Nephron (organoid): ENCODE measurements at regions not wholly inside any gene's neighbourhood (a gene's known extent, or its start where the extent isn't known, plus 50 kb on each side); places are given as distances from the start of the nearest gene placed in this dataset.

Experiments
- H3K27ac Mint-ChIP-seq, 3 experiments: 2 replicates each; pipeline ENCODE4 v1.8.0; 2020; ENCODE audit warnings: mixed read lengths in 3 of 3, mild to moderate bottlenecking in 2 of 3, moderate library complexity in 1 of 3
- H3K27me3 Mint-ChIP-seq: 2 replicates; pipeline ENCODE4 v1.8.0; 2021; ENCODE audit warnings: low read depth, mild to moderate bottlenecking, moderate library complexity, mixed read lengths
- H3K36me3 Mint-ChIP-seq: 2 replicates; pipeline ENCODE4 v1.8.0; 2020; ENCODE audit warnings: low read depth, mixed read lengths
- H3K4me1 Mint-ChIP-seq: 2 replicates; pipeline ENCODE4 v1.8.0; 2020; ENCODE audit warnings: mixed read lengths
- H3K4me3 Mint-ChIP-seq, 3 experiments: 2 replicates each; pipeline ENCODE4 v1.8.0; 2020; ENCODE audit warnings: mild to moderate bottlenecking in 3 of 3, mixed read lengths in 3 of 3, moderate library complexity in 2 of 3
- H3K9me3 Mint-ChIP-seq: 2 replicates; pipeline ENCODE4 v1.8.0; 2020; ENCODE audit warnings: mixed read lengths
- TF ChIP-seq, protein P1 (sequence below), 3 experiments: fragments of 200-600 bp; sonication (generic); IDR thresholded peaks; one replicate each; pipeline ENCODE4 v1.5.0; 2021; ENCODE audit warnings: antibody characterized with exemption in 3 of 3; ENCODE audit not compliant: unreplicated experiment in 3 of 3

DNA sequence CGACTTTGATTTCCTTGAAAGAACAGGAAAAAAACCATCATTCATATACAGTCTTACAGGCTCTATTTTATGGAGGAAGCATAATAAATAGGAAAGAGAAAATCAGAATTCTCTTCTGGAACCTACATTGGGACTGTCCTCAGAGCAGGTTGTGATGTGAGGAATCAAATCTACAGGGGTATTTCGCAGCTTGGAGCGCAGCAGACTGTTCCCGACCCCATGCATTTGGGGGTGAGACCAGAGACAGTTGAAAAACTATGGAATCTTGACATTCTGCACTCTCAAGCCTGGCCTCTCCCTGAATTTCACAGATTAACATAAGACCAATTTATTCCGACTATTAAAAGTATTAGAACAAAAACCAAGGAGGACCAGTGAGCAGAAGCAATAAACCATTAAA, 93.3 kb upstream of the PRSS58 start:
- no peak overlapping the region for H3K4me3 Mint-ChIP-seq
- no peak overlapping the region for H3K27ac Mint-ChIP-seq
- H3K27me3 Mint-ChIP-seq = no peaks in the 10 kb centered on the region
- TF ChIP-seq, protein P1, sequence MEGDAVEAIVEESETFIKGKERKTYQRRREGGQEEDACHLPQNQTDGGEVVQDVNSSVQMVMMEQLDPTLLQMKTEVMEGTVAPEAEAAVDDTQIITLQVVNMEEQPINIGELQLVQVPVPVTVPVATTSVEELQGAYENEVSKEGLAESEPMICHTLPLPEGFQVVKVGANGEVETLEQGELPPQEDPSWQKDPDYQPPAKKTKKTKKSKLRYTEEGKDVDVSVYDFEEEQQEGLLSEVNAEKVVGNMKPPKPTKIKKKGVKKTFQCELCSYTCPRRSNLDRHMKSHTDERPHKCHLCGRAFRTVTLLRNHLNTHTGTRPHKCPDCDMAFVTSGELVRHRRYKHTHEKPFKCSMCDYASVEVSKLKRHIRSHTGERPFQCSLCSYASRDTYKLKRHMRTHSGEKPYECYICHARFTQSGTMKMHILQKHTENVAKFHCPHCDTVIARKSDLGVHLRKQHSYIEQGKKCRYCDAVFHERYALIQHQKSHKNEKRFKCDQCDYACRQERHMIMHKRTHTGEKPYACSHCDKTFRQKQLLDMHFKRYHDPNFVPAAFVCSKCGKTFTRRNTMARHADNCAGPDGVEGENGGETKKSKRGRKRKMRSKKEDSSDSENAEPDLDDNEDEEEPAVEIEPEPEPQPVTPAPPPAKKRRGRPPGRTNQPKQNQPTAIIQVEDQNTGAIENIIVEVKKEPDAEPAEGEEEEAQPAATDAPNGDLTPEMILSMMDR (IDR thresholded peaks at IDR 0.05; ENCODE audit: unreplicated experiment in 3 of 3) = no peak
- no peaks in the 10 kb centered on the region for H3K4me1 Mint-ChIP-seq
- no peaks in the 10 kb centered on the region for H3K36me3 Mint-ChIP-seq
- no peaks in the 10 kb centered on the region for H3K9me3 Mint-ChIP-seq

DNA sequence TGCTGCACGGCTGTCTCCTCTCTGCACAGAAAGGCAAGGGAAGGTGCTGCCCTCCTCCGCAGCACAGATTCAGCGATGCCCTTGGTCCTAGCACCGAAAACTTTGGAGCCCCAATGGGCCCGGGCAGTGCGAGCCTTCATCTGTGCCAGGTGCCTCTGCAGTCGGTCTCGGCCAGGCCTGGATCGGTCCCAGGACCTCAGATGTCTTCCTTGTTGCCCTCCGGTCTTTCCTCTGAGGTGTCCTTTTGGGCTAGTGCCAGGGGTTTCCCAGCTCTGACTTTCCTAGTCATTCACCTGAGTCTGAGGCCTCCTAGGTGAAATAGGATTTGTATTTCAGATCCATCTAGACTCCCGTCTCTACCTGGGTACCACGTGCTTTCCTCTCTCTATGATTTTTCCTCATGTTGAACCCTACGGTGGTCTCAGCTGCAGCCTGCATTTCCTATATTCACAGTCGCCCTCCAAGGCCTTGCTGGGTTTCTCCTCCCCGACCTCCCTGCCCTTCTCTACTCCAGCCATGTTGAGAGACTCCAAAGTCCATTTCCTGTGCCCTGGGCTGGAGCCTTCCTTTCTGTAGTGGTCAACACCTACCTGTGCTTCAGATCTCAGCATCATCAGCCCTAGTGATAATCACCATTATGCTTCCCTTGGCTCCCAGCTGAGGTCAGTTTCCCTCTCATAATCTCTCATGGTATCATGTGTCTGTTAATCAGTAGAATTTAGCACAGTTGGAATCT, 92.0 kb upstream of the PRSS58 start:
- H3K36me3 Mint-ChIP-seq = no peaks in the 10 kb centered on the region
- H3K4me3 Mint-ChIP-seq = no peak overlapping the region
- TF ChIP-seq, protein P1 (IDR thresholded peaks at IDR 0.05; ENCODE audit: unreplicated experiment in 3 of 3) = no peak
- H3K9me3 Mint-ChIP-seq = no peaks in the 10 kb centered on the region
- no peak overlapping the region for H3K27ac Mint-ChIP-seq
- no peaks in the 10 kb centered on the region for H3K27me3 Mint-ChIP-seq
- no peaks in the 10 kb centered on the region for H3K4me1 Mint-ChIP-seq

DNA sequence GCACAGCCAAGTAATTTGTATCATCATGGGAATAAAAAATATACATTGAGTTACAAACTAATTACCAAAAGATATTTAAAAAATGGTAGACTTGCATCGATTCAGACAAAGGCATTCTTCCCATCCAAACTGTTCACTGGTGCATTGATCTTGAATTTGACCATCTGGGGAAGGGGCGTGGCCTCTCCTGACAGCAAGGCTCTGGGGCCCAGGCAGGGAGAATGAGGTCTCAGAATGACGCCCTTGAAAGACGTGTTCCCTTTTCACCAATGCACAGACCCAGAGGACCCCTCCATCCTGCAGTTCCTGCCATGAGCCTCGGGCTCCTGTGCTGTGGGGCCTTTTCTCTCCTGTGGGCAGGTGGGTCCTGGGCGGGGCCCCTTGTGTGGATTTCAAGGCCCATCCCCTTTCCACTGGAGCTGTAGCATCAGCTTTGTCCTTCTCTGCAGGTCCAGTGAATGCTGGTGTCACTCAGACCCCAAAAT, 91.1 kb upstream of the PRSS58 start:
- Mint-ChIP-seq H3K36me3 (no peaks in the 10 kb centered on the region), H3K27me3 (no peaks in the 10 kb centered on the region), H3K4me3 (no peak overlapping the region), H3K27ac (no peak overlapping the region), H3K9me3 (no peaks in the 10 kb centered on the region), H3K4me1 (no peaks in the 10 kb centered on the region)
- TF ChIP-seq, protein P1 (IDR thresholded peaks at IDR 0.05; ENCODE audit: unreplicated experiment in 3 of 3) = no peak

DNA sequence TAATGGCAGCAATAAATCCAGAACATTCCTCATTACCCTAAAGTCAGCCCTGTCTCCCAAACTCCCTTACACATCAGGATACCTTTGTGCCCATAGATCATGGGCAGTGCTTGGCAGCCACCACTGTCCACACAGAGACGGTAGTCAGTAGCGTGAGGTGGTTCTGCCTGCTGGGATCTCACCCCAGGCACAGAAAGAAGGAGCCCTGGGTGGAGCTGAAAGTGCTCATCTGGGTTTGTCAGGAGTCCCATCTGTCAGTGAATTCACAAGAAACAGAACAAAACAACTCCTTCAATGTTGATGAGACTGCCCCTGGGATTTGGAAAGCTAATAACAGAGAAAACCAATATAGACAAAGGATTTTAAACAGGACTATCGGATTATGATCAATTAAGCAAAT, 90.2 kb upstream of the PRSS58 start:
- no peak overlapping the region for H3K27ac Mint-ChIP-seq
- no peaks in the 10 kb centered on the region for H3K4me1 Mint-ChIP-seq
- H3K9me3 Mint-ChIP-seq = no peaks in the 10 kb centered on the region
- no peaks in the 10 kb centered on the region for H3K36me3 Mint-ChIP-seq
- peaks cover 3% of the 10 kb centered on the region for H3K27me3 Mint-ChIP-seq
- no peak overlapping the region for H3K4me3 Mint-ChIP-seq
- TF ChIP-seq, protein P1 (IDR thresholded peaks at IDR 0.05; ENCODE audit: unreplicated experiment in 3 of 3) = no peak

DNA sequence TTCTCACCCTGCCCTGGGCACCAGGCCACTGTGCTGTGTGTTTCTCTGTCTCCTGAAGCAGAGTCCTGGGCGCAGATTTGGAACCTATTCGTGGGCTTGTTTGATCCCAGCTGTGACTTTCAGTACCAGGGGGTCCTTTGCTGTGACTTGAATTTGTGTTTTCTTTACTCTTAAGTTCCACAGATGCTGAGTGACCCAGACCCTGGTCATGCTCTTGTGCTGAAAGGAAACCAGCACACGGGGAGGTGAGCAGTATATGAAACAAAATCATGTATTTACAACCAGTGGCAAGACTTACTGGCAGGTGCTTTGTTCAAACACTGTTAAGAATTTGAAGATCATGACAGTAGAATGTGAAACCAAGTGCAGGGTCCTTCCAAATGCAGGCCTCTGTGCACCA, 89.2 kb upstream of the PRSS58 start:
- H3K9me3 Mint-ChIP-seq = no peaks in the 10 kb centered on the region
- no peak overlapping the region for H3K27ac Mint-ChIP-seq
- TF ChIP-seq, protein P1 (IDR thresholded peaks at IDR 0.05; ENCODE audit: unreplicated experiment in 3 of 3) = no peak
- no peaks in the 10 kb centered on the region for H3K4me1 Mint-ChIP-seq
- peaks cover 3% of the 10 kb centered on the region for H3K27me3 Mint-ChIP-seq
- H3K4me3 Mint-ChIP-seq = no peak overlapping the region
- H3K36me3 Mint-ChIP-seq = no peaks in the 10 kb centered on the region

DNA sequence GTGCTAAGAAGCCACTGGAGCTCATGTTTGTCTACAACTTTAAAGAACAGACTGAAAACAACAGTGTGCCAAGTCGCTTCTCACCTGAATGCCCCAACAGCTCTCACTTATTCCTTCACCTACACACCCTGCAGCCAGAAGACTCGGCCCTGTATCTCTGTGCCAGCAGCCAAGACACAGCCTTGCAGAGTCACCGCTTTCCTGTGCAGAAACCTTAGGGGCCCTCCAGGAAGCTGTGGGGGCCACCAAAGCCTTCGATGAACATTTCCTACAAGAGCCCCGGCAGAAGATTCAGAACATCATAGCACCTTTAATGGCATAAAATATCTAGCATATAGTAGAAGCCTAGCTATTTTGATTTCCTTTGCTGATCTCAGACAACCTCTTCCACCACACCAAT, 88.0 kb upstream of the PRSS58 start:
- TF ChIP-seq, protein P1 (IDR thresholded peaks at IDR 0.05; ENCODE audit: unreplicated experiment in 3 of 3) = no peak
- Mint-ChIP-seq H3K27me3 (peaks cover 3% of the 10 kb centered on the region), H3K36me3 (no peaks in the 10 kb centered on the region), H3K9me3 (no peaks in the 10 kb centered on the region), H3K4me3 (no peak overlapping the region), H3K4me1 (no peaks in the 10 kb centered on the region), H3K27ac (no peak overlapping the region)
